GM19240 (cell line): ENCODE measurements at regions not wholly inside any gene's neighbourhood (a gene's known extent, or its start where the extent isn't known, plus 50 kb on each side); places are given as distances from the start of the nearest gene placed in this dataset.
"Not testable (repeated sequence)": the region's sequence is repeated elsewhere in the genome, so short reads cannot be mapped to it uniquely, and the experiment has no call there.

Experiments used
- DNase-seq: peaks from one replicate; pipeline ENCODE4 v3.0.0; 2011; ENCODE audit warnings: low spot score; ENCODE audit not compliant: insufficient read length

- DNase-seq: no peak
These were observed 235.7 kb downstream of the TTC8 start for GRCh38 chr14:89060191-89060590.

DNA sequence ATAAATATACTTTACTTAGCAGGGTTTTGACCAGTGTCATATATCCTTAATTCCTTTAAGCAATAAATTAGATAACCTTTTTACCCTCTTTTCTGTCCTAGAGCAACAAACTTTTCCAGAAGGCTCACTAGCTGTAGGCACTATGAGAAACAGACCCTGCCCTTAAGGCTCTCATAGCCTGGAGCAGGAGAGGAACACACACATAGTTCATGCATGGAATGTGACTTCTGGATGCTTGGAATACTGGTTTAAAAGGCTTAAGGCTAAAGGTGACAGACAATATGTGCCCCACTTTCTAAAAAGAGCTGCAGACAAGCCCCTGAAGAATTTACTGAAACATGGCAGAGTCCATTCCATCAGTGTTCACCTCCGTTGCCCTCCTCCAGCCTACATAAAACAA lies 237.2 kb downstream of the TTC8 start:
- DNase-seq: no peak

DNA sequence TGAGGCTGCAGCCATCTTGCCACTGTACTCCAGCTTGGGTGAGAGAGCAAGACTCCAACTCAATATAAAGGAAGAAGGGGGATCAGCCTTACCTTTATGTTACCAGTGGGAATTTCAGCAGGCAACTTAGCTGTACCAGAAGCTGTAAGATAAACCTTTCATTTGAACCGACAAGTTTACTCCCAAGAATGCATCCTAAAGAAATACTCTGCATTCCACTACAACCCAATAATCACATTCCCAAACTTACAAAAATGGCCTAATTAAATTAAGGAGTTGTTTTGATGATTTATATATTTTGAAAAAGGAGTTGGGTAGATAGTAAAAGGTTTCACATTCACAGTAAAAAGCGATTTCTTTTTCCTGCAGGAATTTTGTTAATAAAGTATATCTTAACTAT lies 241.4 kb downstream of the TTC8 start:
- DNase-seq: no peak

GRCh38 chr14:89067293-89067972 lies 243.0 kb downstream of the TTC8 start:
- no peak for DNase-seq

- DNase-seq: no peak
These were observed 253.8 kb downstream of the TTC8 start for GRCh38 chr14:89078021-89078795.

DNA sequence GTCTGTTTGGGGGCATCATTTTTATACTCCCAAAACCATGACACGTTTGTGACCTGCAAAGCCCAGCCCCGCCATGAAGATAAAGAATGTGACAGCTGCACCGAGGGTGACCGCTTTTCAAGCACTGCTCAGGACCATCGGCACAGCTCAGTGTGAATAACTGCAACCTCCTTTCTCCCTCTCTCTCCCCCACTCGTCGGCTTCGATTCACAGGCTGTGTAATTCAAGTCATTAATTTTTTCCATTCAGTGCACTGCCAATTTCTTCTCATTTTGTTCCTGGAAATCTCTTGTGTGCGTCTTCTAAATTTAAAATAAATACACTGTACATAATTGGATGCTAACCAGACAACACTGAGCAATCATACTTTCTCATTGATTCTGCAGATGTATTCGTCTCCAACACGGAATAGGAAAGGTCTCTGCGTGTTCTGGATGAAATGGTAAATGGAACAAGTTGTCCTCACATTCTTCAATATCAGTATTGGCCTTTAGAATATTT lies 260.8 kb downstream of the TTC8 start:
- no peak for DNase-seq

DNA sequence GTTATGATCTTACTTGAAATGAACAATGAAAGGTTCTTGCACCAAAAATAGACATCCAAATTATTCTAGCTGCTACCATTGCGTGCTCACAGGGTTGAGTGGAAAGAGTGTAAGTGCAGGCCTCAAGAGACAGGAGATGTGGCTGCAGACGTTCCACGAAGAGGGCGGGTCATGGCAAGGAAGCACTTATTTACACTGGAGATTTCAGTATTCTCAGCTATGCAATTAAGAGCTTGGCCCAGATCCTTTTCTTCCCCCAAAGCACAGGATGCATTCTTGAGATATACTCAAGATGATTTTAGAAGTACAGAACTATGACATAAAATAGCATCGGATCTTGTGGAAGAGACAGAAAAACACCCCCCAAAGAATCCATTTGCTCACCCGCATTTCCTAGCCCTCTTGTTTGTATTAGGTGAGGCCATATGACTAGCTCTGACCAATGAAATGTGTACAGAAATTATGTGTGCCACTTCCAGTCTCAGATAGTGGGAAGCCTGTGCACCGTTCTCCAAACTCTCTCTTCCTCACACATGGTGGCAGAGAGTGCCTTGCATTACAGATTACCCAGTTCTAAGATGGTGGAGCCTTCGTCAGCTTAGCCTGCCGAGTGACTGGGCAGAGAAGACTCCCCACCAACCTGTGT lies 261.4 kb downstream of the TTC8 start:
- DNase-seq: no peak

- DNase-seq: no peak
These were observed 264.1 kb downstream of the TTC8 start for GRCh38 chr14:89088530-89088929.

DNA sequence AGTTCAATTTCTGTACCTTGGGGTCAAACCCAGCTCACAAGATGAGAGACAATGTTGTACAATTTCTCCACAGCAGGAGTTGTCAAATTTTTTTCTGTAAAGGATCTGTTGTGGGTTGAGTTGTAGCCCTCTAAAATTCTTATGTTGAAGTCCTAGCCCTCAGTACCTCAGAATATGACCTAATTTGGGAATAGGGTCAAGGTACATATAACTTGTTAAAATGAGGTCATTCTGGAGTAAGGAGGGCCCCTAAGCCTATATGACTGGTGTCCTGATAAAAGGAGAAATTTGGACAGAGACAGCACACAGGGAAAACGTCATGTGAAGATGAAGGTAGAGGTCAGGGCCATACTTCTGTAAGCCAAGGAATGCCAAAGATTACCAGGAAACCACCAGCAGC lies 264.9 kb downstream of the TTC8 start:
- DNase-seq: no peak

DNA sequence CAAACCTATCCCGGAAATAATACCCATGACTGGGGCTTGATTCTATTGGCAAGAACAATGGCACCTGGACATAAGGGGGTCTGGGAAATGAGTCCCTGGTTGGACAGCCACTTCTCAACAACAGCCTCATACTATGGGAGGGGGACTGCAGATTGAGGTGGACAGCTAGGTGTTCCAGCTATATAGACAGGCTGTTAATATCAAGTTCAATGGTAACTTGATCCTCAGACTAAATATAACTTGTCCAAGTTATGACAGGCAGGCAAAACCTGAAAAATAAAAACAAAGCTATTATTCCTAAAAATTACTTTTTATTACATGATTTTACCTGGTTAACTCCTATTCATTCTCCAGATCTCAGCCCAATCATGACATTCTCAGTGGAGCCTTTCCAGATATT lies 267.3 kb downstream of the TTC8 start:
- no peak for DNase-seq

GRCh38 chr14:89093083-89093730 lies 268.8 kb downstream of the TTC8 start:
- no peak for DNase-seq

GRCh38 chr14:89095036-89095435 lies 270.6 kb downstream of the TTC8 start:
- DNase-seq: no peak

- DNase-seq: no peak
These were observed 272.5 kb downstream of the TTC8 start for GRCh38 chr14:89096946-89097345.

GRCh38 chr14:89098254-89098653 lies 273.8 kb downstream of the TTC8 start:
- no peak for DNase-seq

DNA sequence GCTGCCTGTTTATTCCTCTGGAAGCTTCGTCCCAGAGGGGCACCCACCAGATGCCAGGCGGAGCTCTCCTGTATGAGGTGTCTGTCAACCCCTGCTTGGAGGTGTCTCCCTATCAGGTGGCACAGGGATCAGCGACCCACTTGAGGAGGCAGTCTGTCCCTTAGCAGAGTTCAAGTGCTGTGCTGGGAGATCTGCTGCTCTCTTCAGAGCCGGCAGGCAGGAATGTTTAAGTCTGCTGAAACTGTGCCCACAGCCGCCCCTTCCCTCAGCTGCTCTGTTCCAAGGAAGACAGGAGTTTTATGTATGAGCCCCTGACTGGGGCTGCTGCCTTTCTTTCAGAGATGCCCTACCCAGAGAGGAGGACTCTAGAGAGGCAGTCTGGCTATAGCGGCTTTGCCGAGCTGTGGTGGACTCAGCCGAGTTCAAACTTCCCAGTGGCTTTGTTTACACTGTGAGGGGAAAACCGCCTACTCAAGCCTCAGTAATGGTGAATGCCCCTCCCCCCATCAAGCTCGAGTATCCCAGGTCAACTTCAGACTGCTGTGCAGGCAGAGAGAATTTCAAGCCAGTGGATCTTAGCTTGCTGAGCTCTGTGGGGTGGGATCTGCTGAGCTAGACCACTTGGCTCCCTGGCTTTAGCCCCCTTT lies 279.8 kb downstream of the TTC8 start:
- not testable (repeated sequence) for DNase-seq

DNA sequence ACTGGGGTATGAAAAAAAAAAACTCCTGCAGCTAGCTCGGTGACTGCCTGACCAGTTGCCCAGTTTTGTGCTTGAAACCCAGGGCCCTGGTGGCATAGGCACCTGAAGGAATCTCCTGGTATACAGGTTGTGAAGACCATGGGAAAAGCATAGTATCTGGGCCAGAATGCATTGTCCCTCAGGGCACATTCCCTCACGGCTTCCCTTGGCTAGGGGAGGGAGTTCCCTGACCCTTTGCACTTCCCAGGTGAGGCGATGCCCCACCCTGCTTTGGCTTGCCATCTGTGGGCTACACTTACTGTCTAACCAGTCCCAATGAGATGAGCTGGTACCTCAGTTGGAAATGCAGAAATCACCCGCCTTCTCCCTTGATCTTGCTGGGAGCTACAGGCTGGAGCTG lies 280.4 kb downstream of the TTC8 start:
- not testable (repeated sequence) for DNase-seq
